ENCODE measurements at regions not wholly inside any gene's neighbourhood (a gene's known extent, or its start where the extent isn't known, plus 50 kb on each side); places are given as distances from the start of the nearest gene placed in this dataset.

DNA sequence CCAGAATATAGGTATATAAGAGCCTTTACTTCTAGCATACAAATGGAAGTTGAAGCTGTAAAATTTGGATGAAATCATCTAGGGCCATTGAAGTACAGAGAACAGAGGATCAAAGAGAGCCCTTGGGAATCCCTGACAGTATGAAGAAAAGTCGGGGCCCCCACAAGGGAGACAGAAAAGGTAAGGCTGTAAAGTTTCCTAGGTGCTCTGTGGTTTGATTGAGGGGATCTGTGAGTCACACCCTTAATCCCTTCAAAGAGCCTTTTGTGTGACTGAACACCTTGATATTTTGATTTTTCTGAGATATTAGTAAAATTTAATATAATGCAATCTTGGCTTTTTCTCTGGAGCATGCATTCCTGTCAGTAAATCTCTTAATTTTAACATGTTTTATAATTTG lies 961.7 kb upstream of the TMEFF2 start:
- TF ChIP-seq NFIC (IDR thresholded peaks at IDR 0.05; ENCODE audit: borderline replicate concordance) (no peak), NRF1 (IDR thresholded peaks at IDR 0.05; ENCODE audit: low read depth, low read length) (no peak), JUND (IDR thresholded peaks at IDR 0.05) (no peak), FOXJ3 (CRISPR knock-in tag; IDR thresholded peaks at IDR 0.05) (no peak), FOSL2 (IDR thresholded peaks at IDR 0.05; ENCODE audit: borderline replicate concordance, low read depth) (no peak)
- TF ChIP-seq, protein P1, sequence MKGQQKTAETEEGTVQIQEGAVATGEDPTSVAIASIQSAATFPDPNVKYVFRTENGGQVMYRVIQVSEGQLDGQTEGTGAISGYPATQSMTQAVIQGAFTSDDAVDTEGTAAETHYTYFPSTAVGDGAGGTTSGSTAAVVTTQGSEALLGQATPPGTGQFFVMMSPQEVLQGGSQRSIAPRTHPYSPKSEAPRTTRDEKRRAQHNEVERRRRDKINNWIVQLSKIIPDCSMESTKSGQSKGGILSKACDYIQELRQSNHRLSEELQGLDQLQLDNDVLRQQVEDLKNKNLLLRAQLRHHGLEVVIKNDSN (IDR thresholded peaks at IDR 0.05; ENCODE audit: borderline replicate concordance, low read depth), result no peak
- TF ChIP-seq, protein P2, sequence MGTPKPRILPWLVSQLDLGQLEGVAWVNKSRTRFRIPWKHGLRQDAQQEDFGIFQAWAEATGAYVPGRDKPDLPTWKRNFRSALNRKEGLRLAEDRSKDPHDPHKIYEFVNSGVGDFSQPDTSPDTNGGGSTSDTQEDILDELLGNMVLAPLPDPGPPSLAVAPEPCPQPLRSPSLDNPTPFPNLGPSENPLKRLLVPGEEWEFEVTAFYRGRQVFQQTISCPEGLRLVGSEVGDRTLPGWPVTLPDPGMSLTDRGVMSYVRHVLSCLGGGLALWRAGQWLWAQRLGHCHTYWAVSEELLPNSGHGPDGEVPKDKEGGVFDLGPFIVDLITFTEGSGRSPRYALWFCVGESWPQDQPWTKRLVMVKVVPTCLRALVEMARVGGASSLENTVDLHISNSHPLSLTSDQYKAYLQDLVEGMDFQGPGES (IDR thresholded peaks at IDR 0.05; ENCODE audit: low read depth, low read length), result no peak
- Histone ChIP-seq H3K9me3 (no peaks in the 10 kb centered on the region), H3K9ac (no peak overlapping the region), H3K4me1 (ENCODE audit: control insufficient read depth in 1 of 2, insufficient read depth in 2 of 2, low read depth in 1 of 2, low read length in 1 of 2) (no peaks in the 10 kb centered on the region), H3K4me2 (no peak overlapping the region), H3K4me3 (ENCODE audit: low read depth in 2 of 2, low read length in 1 of 2) (no peak overlapping the region), H3K9me2 (no peaks in the 10 kb centered on the region), H2AFZ (ENCODE audit: low read depth) (no peak overlapping the region), H4K20me1 (ENCODE audit: insufficient read depth) (no peaks in the 10 kb centered on the region), H3K27ac (ENCODE audit: low read depth in 2 of 2, low read length in 1 of 2) (no peak overlapping the region), H3K36me3 (replicated peaks in 1 of 2; ENCODE audit: control insufficient read depth in 1 of 2, insufficient read depth in 2 of 2, low read length in 1 of 2) (no peaks in the 10 kb centered on the region), H3K27me3 (ENCODE audit: insufficient read depth) (no peaks in the 10 kb centered on the region), H3K79me2 (ENCODE audit: insufficient read depth) (no peaks in the 10 kb centered on the region), H3F3A (replicated peaks; ENCODE audit: insufficient read depth) (no peaks in the 10 kb centered on the region)
- DNase-seq, result no peak
- CTCF ChIA-PET, result interaction anchor here (0.9 kb wide), 1 partner anchor 10 kb away, joined by 4 read pairs; no protein-coding TSS in a partner anchor
- WGBS (ENCODE audit: low lambda C conversion rate), result 40% methylated on average over 1 of the region's 1 CpG
- POLR2A ChIA-PET, result no interaction called here

DNA sequence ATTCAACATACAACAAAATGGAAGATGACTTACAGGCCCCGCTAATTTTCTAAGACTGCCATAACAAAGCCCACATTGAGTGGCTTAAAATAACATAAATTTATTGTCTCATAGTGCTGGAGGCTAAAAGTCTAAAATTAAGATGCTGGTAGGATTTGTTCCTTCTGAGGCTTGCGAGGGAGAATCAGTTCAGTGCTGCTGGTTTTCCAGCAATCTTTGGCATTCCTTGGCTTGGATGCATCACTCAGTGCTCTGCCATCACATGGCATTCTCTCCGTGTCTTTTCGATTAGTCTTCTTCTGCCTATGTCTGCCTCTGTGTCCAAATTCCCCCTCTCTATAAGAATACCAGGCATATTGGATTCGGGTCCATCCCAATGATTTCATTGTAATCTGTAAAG lies 959.3 kb upstream of the TMEFF2 start:
- CTCF ChIA-PET, result no interaction called here
- 63% methylated on average over 5 of the region's 5 CpGs for WGBS (ENCODE audit: low lambda C conversion rate)

More for the DNA sequence above, 959.3 kb upstream of the TMEFF2 start:
- no peak for DNase-seq
- Histone ChIP-seq H3K9ac (no peak overlapping the region), H3K4me1 (ENCODE audit: control insufficient read depth in 1 of 2, insufficient read depth in 2 of 2, low read depth in 1 of 2, low read length in 1 of 2) (no peaks in the 10 kb centered on the region), H3F3A (replicated peaks; ENCODE audit: insufficient read depth) (no peaks in the 10 kb centered on the region), H3K9me2 (no peaks in the 10 kb centered on the region), H3K4me2 (no peak overlapping the region), H3K9me3 (no peaks in the 10 kb centered on the region), H3K27ac (ENCODE audit: low read depth in 2 of 2, low read length in 1 of 2) (no peak overlapping the region), H3K79me2 (ENCODE audit: insufficient read depth) (no peaks in the 10 kb centered on the region), H3K27me3 (ENCODE audit: insufficient read depth) (no peaks in the 10 kb centered on the region), H4K20me1 (ENCODE audit: insufficient read depth) (no peaks in the 10 kb centered on the region), H3K4me3 (ENCODE audit: low read depth in 2 of 2, low read length in 1 of 2) (no peak overlapping the region), H3K36me3 (replicated peaks in 1 of 2; ENCODE audit: control insufficient read depth in 1 of 2, insufficient read depth in 2 of 2, low read length in 1 of 2) (no peaks in the 10 kb centered on the region), H2AFZ (ENCODE audit: low read depth) (no peak overlapping the region)
- POLR2A ChIA-PET, result no interaction called here
- TF ChIP-seq, protein P1 (IDR thresholded peaks at IDR 0.05; ENCODE audit: borderline replicate concordance, low read depth), result no peak
- TF ChIP-seq, protein P3, sequence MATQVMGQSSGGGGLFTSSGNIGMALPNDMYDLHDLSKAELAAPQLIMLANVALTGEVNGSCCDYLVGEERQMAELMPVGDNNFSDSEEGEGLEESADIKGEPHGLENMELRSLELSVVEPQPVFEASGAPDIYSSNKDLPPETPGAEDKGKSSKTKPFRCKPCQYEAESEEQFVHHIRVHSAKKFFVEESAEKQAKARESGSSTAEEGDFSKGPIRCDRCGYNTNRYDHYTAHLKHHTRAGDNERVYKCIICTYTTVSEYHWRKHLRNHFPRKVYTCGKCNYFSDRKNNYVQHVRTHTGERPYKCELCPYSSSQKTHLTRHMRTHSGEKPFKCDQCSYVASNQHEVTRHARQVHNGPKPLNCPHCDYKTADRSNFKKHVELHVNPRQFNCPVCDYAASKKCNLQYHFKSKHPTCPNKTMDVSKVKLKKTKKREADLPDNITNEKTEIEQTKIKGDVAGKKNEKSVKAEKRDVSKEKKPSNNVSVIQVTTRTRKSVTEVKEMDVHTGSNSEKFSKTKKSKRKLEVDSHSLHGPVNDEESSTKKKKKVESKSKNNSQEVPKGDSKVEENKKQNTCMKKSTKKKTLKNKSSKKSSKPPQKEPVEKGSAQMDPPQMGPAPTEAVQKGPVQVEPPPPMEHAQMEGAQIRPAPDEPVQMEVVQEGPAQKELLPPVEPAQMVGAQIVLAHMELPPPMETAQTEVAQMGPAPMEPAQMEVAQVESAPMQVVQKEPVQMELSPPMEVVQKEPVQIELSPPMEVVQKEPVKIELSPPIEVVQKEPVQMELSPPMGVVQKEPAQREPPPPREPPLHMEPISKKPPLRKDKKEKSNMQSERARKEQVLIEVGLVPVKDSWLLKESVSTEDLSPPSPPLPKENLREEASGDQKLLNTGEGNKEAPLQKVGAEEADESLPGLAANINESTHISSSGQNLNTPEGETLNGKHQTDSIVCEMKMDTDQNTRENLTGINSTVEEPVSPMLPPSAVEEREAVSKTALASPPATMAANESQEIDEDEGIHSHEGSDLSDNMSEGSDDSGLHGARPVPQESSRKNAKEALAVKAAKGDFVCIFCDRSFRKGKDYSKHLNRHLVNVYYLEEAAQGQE (IDR thresholded peaks at IDR 0.05; ENCODE audit: low read depth, low read length), result no peak
- no peak for TF ChIP-seq CHD2 (IDR thresholded peaks at IDR 0.05; ENCODE audit: low read length, partially characterized antibody)
- TF ChIP-seq, protein P4, sequence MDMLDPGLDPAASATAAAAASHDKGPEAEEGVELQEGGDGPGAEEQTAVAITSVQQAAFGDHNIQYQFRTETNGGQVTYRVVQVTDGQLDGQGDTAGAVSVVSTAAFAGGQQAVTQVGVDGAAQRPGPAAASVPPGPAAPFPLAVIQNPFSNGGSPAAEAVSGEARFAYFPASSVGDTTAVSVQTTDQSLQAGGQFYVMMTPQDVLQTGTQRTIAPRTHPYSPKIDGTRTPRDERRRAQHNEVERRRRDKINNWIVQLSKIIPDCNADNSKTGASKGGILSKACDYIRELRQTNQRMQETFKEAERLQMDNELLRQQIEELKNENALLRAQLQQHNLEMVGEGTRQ (IDR thresholded peaks at IDR 0.05; ENCODE audit: borderline replicate concordance, low read depth, low read length), result no peak
- TF ChIP-seq MEF2A (IDR thresholded peaks at IDR 0.05; ENCODE audit: borderline replicate concordance, low read depth), result no peak
- TF ChIP-seq, protein P5, sequence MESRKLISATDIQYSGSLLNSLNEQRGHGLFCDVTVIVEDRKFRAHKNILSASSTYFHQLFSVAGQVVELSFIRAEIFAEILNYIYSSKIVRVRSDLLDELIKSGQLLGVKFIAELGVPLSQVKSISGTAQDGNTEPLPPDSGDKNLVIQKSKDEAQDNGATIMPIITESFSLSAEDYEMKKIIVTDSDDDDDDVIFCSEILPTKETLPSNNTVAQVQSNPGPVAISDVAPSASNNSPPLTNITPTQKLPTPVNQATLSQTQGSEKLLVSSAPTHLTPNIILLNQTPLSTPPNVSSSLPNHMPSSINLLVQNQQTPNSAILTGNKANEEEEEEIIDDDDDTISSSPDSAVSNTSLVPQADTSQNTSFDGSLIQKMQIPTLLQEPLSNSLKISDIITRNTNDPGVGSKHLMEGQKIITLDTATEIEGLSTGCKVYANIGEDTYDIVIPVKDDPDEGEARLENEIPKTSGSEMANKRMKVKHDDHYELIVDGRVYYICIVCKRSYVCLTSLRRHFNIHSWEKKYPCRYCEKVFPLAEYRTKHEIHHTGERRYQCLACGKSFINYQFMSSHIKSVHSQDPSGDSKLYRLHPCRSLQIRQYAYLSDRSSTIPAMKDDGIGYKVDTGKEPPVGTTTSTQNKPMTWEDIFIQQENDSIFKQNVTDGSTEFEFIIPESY (IDR thresholded peaks at IDR 0.05; ENCODE audit: borderline replicate concordance, low read depth), result no peak
- TF ChIP-seq JUND (IDR thresholded peaks at IDR 0.05), result no peak
- TF ChIP-seq GABPA (IDR thresholded peaks at IDR 0.05; ENCODE audit: low read depth), result no peak
- no peak for TF ChIP-seq MXI1 (IDR thresholded peaks at IDR 0.05; ENCODE audit: low read depth, low read length)
- TF ChIP-seq RCOR1 (IDR thresholded peaks at IDR 0.05; ENCODE audit: low read length), result no peak
- no peak for TF ChIP-seq SMC3 (IDR thresholded peaks at IDR 0.05; ENCODE audit: low read depth, low read length)
- no peak for TF ChIP-seq FOXM1 (IDR thresholded peaks at IDR 0.05; ENCODE audit: low read depth)
